ENCODE measurements at regions not wholly inside any gene's neighbourhood (a gene's known extent, or its start where the extent isn't known, plus 50 kb on each side); places are given as distances from the start of the nearest gene placed in this dataset.

GRCh38 chr1:5329068-5329739, 663.0 kb downstream of the NPHP4 start:
- TF ChIP-seq EGR1 (IDR thresholded peaks at IDR 0.05; ENCODE audit: low read depth) (no peak), ZFX (IDR thresholded peaks at IDR 0.05) (no peak), ZBTB33 (IDR thresholded peaks at IDR 0.05; ENCODE audit: extremely low read depth, insufficient replicate concordance, low read length) (no peak), RAD21 (IDR thresholded peaks at IDR 0.05; ENCODE audit: low read depth) (no peak), EZH2phosphoT487 (IDR thresholded peaks at IDR 0.05; ENCODE audit: borderline replicate concordance) (no peak), REST (IDR thresholded peaks at IDR 0.05; ENCODE audit: low read depth) (no peak), JUND (IDR thresholded peaks at IDR 0.05) (no peak), CEBPB (IDR thresholded peaks at IDR 0.05; ENCODE audit: low read depth) (no peak), TCF7L2 (IDR thresholded peaks at IDR 0.05; ENCODE audit: borderline replicate concordance, extremely low read depth, insufficient read depth, insufficient read length) (no peak), ELF1 (IDR thresholded peaks at IDR 0.05; ENCODE audit: borderline replicate concordance, low read depth) (no peak)
- no peaks in the 10 kb centered on the region for H4K20me1 ChIP-seq (ENCODE audit: insufficient read depth)
- no peaks in the 10 kb centered on the region for H3K36me3 ChIP-seq (ENCODE audit: control insufficient read depth in 1 of 2, insufficient read depth in 2 of 2, low read length in 2 of 2)
- ChIA-PET CTCF (no interaction called here), POLR2A (no interaction called here), RAD21 (ENCODE audit: low non-redundant PET in 1 of 2, low total read pairs in 2 of 2, uncharacterized antibody in 2 of 2, unreplicated experiment in 2 of 2) (no interaction called here)
- H3K9me3 ChIP-seq (ENCODE audit: control insufficient read depth in 1 of 2, insufficient read depth in 1 of 2, low read depth in 1 of 2, low read length in 2 of 2), result peaks cover 0 to 7% of the 10 kb centered on the region in 2 experiments; a peak in 2 of 4 replicates
- intact Hi-C loops (cut with micrococcal nuclease), result no loop called here
- no peak overlapping the region for H3K27ac ChIP-seq (ENCODE audit: low read depth, low read length)
- no TSS peak for BruUV-seq (replicated peaks)
- ATAC-seq, result no peak
- H3K9me2 ChIP-seq (ENCODE audit: insufficient read depth), result no peaks in the 10 kb centered on the region
- no peak overlapping the region for H3K4me2 ChIP-seq (ENCODE audit: low read length)
- H2AFZ ChIP-seq (ENCODE audit: low read depth, low read length, poor library complexity, severe bottlenecking), result no peak overlapping the region
- no peaks in the 10 kb centered on the region for H3K27me3 ChIP-seq (ENCODE audit: insufficient read depth, low read length)
- H3K9ac ChIP-seq (ENCODE audit: low read length), result no peak overlapping the region
- no peaks in the 10 kb centered on the region for H3K4me1 ChIP-seq (ENCODE audit: control insufficient read depth in 1 of 2, insufficient read depth in 2 of 2, low read length in 2 of 2)
- DNase-seq (ENCODE audit: low read depth, low spot score), result no peak
- H3K79me2 ChIP-seq (ENCODE audit: insufficient read depth, low read length), result no peaks in the 10 kb centered on the region
- no peak overlapping the region for H3K4me3 ChIP-seq (replicated peaks in 1 of 2; ENCODE audit: low read depth in 1 of 2, low read length in 2 of 2)

All from HCT116 (cell line).